ENCODE measurements at regions not wholly inside any gene's neighbourhood (a gene's known extent, or its start where the extent isn't known, plus 50 kb on each side); places are given as distances from the start of the nearest gene placed in this dataset.

DNA sequence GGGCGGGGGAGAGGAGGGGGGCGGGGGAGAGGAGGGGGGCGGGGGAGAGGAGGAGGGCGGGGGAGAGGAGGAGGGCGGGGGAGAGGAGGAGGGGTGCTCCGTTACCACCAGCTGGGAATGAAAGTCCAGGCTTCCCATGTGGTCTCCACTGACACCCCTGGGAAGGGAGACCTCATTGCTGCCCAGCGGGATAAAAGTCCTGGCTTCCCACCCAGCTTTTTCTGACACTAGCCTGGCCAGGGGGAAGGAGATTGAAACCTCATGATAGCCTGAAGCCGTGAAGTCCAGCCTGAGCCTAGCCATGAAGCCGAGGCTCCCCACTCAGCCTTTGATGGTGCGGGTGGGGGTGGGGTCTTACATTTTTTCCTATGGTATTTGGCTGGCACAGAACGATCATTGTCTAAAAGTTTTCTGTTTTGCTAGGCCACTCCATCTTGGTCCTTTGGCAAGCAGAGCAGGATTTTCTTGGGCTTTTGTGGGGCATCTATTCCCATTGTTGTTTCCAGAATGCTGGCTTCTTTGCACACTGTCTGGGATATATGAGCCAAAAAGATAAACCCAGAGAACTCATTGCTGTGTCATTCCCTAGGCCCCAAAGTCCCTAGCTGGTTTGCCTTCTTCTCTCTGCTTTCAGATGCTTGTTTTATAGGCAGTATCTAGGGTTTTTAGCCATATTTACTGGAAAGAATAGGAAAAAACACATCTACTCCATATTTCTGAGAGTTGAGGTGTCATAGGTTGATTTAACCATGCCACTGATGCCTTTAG lies 65.3 kb upstream of the SMOX start:
- TF ChIP-seq, protein P1, sequence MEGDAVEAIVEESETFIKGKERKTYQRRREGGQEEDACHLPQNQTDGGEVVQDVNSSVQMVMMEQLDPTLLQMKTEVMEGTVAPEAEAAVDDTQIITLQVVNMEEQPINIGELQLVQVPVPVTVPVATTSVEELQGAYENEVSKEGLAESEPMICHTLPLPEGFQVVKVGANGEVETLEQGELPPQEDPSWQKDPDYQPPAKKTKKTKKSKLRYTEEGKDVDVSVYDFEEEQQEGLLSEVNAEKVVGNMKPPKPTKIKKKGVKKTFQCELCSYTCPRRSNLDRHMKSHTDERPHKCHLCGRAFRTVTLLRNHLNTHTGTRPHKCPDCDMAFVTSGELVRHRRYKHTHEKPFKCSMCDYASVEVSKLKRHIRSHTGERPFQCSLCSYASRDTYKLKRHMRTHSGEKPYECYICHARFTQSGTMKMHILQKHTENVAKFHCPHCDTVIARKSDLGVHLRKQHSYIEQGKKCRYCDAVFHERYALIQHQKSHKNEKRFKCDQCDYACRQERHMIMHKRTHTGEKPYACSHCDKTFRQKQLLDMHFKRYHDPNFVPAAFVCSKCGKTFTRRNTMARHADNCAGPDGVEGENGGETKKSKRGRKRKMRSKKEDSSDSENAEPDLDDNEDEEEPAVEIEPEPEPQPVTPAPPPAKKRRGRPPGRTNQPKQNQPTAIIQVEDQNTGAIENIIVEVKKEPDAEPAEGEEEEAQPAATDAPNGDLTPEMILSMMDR (IDR thresholded peaks at IDR 0.05; ENCODE audit: low read depth, low read length) = no peak
- TF ChIP-seq POLR2A (IDR thresholded peaks at IDR 0.05; ENCODE audit: extremely low read depth, insufficient read length) = no peak
- TF ChIP-seq MAX (IDR thresholded peaks at IDR 0.05; ENCODE audit: low read depth, low read length) = no peak
